ENCODE measurements at regions not wholly inside any gene's neighbourhood (a gene's known extent, or its start where the extent isn't known, plus 50 kb on each side); places are given as distances from the start of the nearest gene placed in this dataset.

GRCh38 chr15:70435369-70435768 is 328.0 kb downstream of the UACA start:
- TF ChIP-seq EZH2 (IDR thresholded peaks at IDR 0.05) = no peak
- no peak for TF ChIP-seq POLR2AphosphoS5 (IDR thresholded peaks at IDR 0.05; ENCODE audit: borderline replicate concordance, low read depth, low read length)
- TF ChIP-seq FOXP2 (optimal IDR thresholded peaks at IDR 0.05; ENCODE audit: control extremely low read depth, extremely low read length, insufficient read depth) = no peak

Data from SK-N-MC (cell line).